ENCODE measurements at regions not wholly inside any gene's neighbourhood (a gene's known extent, or its start where the extent isn't known, plus 50 kb on each side); places are given as distances from the start of the nearest gene placed in this dataset.

DNA sequence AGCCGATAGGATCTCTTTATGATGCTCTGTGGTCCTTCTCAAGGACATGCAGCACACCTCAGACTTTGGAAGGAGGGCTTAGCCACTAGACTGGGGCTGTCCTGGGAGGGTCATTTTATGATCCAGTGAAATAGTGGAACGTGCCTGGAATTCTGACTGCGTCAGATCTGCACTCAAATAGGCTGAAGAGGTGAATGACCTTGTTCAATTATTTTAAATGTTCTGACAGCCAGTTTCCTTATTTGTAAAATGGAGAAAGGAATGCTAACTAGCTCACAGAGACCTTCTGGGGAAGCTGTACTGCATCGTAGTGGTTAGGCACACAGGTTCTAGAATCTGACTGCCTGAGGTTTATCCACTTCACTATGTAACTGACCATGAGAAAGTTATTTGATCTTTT lies 587.5 kb downstream of the MAFB start:
- H3K27me3 ChIP-seq (ENCODE audit: control insufficient read depth, insufficient read depth, low read length) = no peaks in the 10 kb centered on the region
- TF ChIP-seq, protein P1, sequence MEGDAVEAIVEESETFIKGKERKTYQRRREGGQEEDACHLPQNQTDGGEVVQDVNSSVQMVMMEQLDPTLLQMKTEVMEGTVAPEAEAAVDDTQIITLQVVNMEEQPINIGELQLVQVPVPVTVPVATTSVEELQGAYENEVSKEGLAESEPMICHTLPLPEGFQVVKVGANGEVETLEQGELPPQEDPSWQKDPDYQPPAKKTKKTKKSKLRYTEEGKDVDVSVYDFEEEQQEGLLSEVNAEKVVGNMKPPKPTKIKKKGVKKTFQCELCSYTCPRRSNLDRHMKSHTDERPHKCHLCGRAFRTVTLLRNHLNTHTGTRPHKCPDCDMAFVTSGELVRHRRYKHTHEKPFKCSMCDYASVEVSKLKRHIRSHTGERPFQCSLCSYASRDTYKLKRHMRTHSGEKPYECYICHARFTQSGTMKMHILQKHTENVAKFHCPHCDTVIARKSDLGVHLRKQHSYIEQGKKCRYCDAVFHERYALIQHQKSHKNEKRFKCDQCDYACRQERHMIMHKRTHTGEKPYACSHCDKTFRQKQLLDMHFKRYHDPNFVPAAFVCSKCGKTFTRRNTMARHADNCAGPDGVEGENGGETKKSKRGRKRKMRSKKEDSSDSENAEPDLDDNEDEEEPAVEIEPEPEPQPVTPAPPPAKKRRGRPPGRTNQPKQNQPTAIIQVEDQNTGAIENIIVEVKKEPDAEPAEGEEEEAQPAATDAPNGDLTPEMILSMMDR (IDR thresholded peaks at IDR 0.05; ENCODE audit: borderline replicate concordance, extremely low read depth, insufficient read depth) = no peak
- intact Hi-C loops (cut with DNase I) = no loop called here
- H3K4me3 ChIP-seq (ENCODE audit: low read length in 3 of 3) = no peak overlapping the region
- H3K9ac ChIP-seq (ENCODE audit: low read length in 3 of 3) = no peak overlapping the region
- no peak overlapping the region for H3K27ac ChIP-seq (ENCODE audit: low read depth in 2 of 2, low read length in 2 of 2)
- no peaks in the 10 kb centered on the region for H3K36me3 ChIP-seq (ENCODE audit: control insufficient read depth in 2 of 3, insufficient read depth in 3 of 3, low read length in 3 of 3)
- FAIRE-seq (no peak), DNase-seq (peak in 3 of 5 donors; percentile 24 to 61 (median 24))
- H3K9me3 ChIP-seq (ENCODE audit: control insufficient read depth in 2 of 3, insufficient read depth in 1 of 3, low read length in 3 of 3) = no peaks in the 10 kb centered on the region
- no peaks in the 10 kb centered on the region for H3K4me1 ChIP-seq (ENCODE audit: control insufficient read depth in 2 of 3, insufficient read depth in 2 of 3, low read depth in 1 of 3, low read length in 3 of 3)

DNA sequence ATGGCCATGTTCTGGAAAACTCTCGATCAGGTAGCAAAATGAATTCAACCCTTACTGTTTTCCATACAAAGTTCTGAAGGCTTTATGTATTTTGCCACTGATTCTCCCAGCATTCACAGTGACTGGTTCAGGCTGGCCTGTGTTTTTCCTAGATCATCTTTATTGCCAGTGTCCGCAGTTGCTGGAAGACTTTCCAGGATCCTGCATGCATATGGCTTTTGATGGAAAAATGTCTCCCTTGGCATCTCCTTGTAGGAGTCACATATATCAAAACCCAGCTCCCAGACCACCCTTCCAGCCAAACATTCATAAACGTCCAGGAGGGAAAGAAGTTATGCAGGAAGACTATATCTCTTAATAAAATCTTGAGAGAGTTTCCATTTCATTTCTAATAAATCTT lies 588.8 kb downstream of the MAFB start:
- Histone ChIP-seq H3K36me3 (ENCODE audit: control insufficient read depth in 2 of 3, insufficient read depth in 3 of 3, low read length in 3 of 3) (no peaks in the 10 kb centered on the region), H3K4me1 (ENCODE audit: control insufficient read depth in 2 of 3, insufficient read depth in 2 of 3, low read depth in 1 of 3, low read length in 3 of 3) (no peaks in the 10 kb centered on the region), H3K27me3 (ENCODE audit: control insufficient read depth, insufficient read depth, low read length) (no peaks in the 10 kb centered on the region), H3K9me3 (ENCODE audit: control insufficient read depth in 2 of 3, insufficient read depth in 1 of 3, low read length in 3 of 3) (no peaks in the 10 kb centered on the region), H3K9ac (ENCODE audit: low read length in 3 of 3) (no peak overlapping the region), H3K4me3 (ENCODE audit: low read length in 3 of 3) (no peak overlapping the region), H3K27ac (ENCODE audit: low read depth in 2 of 2, low read length in 2 of 2) (no peak overlapping the region)
- no peak for FAIRE-seq
- TF ChIP-seq, protein P1 (IDR thresholded peaks at IDR 0.05; ENCODE audit: borderline replicate concordance, extremely low read depth, insufficient read depth) = no peak
- intact Hi-C loops (cut with DNase I) = no loop called here
- no peak for DNase-seq

DNA sequence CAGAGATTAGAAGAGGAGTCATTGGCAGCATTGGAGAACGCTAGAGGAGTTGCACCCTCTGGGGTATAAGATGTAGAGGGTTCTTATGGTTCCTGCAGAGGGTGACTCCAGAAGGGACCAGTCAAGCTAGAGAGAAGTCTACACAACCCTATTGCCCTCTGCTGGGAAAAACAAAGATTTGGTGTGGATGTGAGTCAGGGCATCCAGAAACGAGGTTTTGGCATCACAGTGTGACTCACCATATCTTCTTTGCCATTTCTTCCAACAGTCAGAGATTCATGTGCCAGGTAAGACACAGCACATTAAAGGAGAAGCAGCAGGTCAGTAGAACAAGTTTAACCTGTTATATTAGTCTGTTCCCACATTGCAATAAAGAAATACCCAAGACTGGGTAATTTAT lies 598.8 kb downstream of the MAFB start:
- TF ChIP-seq, protein P1 (IDR thresholded peaks at IDR 0.05; ENCODE audit: borderline replicate concordance, extremely low read depth, insufficient read depth) = no peak
- Histone ChIP-seq H3K27ac (ENCODE audit: low read depth in 2 of 2, low read length in 2 of 2) (no peak overlapping the region), H3K27me3 (ENCODE audit: control insufficient read depth, insufficient read depth, low read length) (no peaks in the 10 kb centered on the region), H3K4me1 (ENCODE audit: control insufficient read depth in 2 of 3, insufficient read depth in 2 of 3, low read depth in 1 of 3, low read length in 3 of 3) (no peaks in the 10 kb centered on the region), H3K4me3 (ENCODE audit: low read length in 3 of 3) (no peak overlapping the region), H3K9ac (ENCODE audit: low read length in 3 of 3) (no peak overlapping the region), H3K9me3 (ENCODE audit: control insufficient read depth in 2 of 3, insufficient read depth in 1 of 3, low read length in 3 of 3) (peaks cover 0 to 5% (median 0%) of the 10 kb centered on the region in 3 donors), H3K36me3 (ENCODE audit: control insufficient read depth in 2 of 3, insufficient read depth in 3 of 3, low read length in 3 of 3) (no peaks in the 10 kb centered on the region)
- intact Hi-C loops (cut with DNase I) = no loop called here
- FAIRE-seq (no peak), DNase-seq (no peak)

GRCh38 chr20:40087496-40087895 lies 601.5 kb downstream of the MAFB start:
- Histone ChIP-seq H3K4me3 (ENCODE audit: low read length in 3 of 3) (no peak overlapping the region), H3K4me1 (ENCODE audit: control insufficient read depth in 2 of 3, insufficient read depth in 2 of 3, low read depth in 1 of 3, low read length in 3 of 3) (no peaks in the 10 kb centered on the region), H3K27ac (ENCODE audit: low read depth in 2 of 2, low read length in 2 of 2) (no peak overlapping the region), H3K9ac (ENCODE audit: low read length in 3 of 3) (no peak overlapping the region), H3K9me3 (ENCODE audit: control insufficient read depth in 2 of 3, insufficient read depth in 1 of 3, low read length in 3 of 3) (peaks cover 0 to 5% (median 0%) of the 10 kb centered on the region in 3 donors), H3K36me3 (ENCODE audit: control insufficient read depth in 2 of 3, insufficient read depth in 3 of 3, low read length in 3 of 3) (no peaks in the 10 kb centered on the region), H3K27me3 (ENCODE audit: control insufficient read depth, insufficient read depth, low read length) (no peaks in the 10 kb centered on the region)
- FAIRE-seq = no peak
- DNase-seq = no peak
- TF ChIP-seq, protein P1 (IDR thresholded peaks at IDR 0.05; ENCODE audit: borderline replicate concordance, extremely low read depth, insufficient read depth) = no peak
- intact Hi-C loops (cut with DNase I) = no loop called here

All from kidney (tissue), 13 donors.